GM12865 (cell line): ENCODE measurements at regions not wholly inside any gene's neighbourhood (a gene's known extent, or its start where the extent isn't known, plus 50 kb on each side); places are given as distances from the start of the nearest gene placed in this dataset.

Source experiments
- DNase-seq: peaks from one replicate; pipeline ENCODE4 v3.0.0; 2010; ENCODE audit warnings: low read depth
- H3K4me3 ChIP-seq: 2 replicates; pipeline ENCODE4 v1.5.1; 2011; ENCODE audit warnings: mild to moderate bottlenecking, low read depth, low read length, control low read depth
- TF ChIP-seq, protein P1 (sequence below): IDR thresholded peaks from 2 replicates; pipeline ENCODE4 v1.5.1; 2011; ENCODE audit warnings: low read length, control low read depth, low read depth, inconsistent platforms; ENCODE audit not compliant: insufficient read depth; ENCODE audit errors: missing control alignments

DNA sequence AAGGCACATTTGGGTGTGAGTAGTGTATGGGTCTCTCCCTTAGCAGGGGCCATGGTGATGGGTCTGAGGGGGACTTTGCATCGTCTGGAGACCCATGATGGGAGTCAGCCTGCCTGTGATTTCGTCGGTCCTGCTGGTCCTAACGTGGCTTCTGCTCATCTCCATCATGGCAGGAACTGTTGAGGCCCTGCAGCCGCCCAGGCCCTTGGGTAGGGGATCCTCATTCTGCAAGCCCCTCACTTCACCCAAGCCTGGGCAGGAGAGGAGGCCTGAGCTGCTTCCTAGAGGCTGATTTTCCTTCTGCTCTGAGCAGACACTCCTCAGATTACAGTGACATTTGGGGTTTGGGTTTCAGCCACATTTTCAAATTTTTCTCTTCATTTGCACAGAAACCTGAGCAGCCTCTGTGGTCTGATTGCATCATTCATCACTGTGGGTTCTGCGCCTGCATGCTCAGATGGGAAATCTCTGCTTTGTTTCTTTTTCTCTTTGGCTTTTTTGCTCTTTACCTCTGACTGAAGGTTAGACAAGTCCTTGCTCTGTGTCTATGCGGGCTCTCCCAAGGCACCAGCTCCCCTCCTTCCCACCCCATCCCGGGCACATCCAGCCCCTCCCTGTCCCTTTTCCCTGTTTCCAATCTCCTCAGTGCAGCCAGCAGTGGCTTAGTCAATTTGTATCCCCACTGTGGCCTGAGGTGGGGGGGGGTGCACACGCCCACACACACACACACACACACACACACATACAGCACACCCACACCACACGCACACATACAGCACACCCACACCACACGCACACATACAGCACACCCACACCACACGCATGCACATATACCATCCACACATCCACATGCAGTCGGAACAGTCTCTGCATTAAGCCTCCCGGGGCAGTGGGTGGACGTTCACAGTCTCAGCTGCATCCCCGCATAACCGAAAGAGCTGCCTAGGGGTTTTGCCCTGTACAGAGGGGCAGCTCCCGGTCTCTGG, 305.4 kb upstream of the HS6ST1 start:
- H3K4me3 ChIP-seq = no peak overlapping the region
- DNase-seq = peak; percentile 76
- TF ChIP-seq, protein P1, sequence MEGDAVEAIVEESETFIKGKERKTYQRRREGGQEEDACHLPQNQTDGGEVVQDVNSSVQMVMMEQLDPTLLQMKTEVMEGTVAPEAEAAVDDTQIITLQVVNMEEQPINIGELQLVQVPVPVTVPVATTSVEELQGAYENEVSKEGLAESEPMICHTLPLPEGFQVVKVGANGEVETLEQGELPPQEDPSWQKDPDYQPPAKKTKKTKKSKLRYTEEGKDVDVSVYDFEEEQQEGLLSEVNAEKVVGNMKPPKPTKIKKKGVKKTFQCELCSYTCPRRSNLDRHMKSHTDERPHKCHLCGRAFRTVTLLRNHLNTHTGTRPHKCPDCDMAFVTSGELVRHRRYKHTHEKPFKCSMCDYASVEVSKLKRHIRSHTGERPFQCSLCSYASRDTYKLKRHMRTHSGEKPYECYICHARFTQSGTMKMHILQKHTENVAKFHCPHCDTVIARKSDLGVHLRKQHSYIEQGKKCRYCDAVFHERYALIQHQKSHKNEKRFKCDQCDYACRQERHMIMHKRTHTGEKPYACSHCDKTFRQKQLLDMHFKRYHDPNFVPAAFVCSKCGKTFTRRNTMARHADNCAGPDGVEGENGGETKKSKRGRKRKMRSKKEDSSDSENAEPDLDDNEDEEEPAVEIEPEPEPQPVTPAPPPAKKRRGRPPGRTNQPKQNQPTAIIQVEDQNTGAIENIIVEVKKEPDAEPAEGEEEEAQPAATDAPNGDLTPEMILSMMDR = no peak

DNA sequence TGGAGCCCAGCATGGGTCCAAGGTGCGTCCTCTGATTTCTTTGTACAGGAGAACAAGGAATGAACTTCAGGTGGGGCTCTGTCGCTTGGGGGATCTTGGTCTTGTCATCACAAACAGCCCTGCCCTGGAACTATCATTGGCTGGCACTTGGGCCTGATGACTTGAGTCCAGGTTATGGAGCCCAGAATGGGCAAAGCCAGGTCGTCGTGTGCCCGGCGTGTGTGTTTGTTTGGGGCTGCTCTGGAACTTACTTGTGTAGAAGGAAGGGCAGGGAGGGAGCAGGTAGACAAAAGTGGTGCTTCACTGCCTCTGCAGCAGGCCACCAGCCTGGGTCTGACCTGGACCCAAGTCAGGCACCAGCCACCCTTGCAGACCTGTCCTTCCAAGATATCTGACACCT, 306.3 kb upstream of the HS6ST1 start:
- H3K4me3 ChIP-seq = no peak overlapping the region
- no peak for DNase-seq
- TF ChIP-seq, protein P1 = no peak

DNA sequence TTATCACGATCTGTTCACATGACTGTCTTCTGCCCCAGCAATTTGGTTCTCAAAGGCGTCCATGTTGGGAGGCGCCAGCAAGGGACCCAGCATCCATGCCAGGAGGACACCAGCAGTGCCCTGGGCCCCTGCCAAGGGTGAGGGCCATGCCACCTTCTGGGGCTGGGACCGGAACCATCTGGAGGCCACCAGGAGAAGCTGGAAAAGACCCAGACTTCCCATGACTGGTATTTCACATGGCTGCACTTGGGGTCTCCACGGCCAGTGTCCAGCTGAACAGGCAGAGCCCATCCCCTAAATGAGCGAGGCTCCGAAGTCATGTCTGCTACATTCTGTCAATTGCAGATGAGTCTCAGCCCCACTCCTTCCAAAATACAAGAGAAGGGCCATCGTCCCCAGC, 306.8 kb upstream of the HS6ST1 start:
- TF ChIP-seq, protein P1 = no peak
- no peak overlapping the region for H3K4me3 ChIP-seq
- DNase-seq = no peak

DNA sequence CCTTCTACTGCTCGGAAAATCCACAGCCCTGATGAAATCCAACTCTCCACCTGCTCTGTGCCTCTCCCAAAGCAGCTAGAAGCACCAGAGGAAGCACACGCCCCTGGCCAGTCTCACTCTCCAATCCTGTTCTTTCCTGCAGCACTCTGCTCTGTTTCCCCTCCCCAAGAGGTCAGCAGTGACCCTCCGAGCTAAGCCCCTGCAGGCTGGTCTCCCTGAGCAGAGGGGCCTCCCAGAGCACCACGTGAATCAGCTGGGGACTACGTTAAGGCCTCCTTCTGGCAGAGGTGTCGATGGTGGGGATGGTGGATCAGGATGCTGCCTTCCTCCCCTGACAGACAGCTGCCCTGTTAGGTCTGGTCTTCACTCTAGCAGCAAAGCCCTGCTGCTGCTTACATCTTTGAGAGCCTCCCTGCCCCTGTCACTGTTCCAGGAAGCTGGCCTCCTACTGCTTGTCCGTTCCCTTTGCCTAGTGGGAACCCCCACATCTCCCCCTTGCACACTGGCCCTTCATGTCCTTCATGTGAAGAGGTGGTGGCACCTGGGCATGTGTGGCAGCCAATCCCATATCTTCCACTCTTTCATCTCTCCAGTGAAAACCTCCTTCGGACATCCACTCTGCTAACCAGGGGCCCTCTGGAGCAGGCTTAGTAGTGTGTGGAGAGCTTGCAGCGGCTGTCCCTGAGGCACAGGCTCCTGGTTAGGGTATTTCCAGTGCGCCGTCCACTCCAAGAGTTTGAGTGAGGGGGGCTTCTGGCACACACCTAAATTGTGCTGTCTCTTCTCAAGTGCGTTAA, 307.5 kb upstream of the HS6ST1 start:
- TF ChIP-seq, protein P1 = no peak
- DNase-seq = no peak
- no peak overlapping the region for H3K4me3 ChIP-seq

DNA sequence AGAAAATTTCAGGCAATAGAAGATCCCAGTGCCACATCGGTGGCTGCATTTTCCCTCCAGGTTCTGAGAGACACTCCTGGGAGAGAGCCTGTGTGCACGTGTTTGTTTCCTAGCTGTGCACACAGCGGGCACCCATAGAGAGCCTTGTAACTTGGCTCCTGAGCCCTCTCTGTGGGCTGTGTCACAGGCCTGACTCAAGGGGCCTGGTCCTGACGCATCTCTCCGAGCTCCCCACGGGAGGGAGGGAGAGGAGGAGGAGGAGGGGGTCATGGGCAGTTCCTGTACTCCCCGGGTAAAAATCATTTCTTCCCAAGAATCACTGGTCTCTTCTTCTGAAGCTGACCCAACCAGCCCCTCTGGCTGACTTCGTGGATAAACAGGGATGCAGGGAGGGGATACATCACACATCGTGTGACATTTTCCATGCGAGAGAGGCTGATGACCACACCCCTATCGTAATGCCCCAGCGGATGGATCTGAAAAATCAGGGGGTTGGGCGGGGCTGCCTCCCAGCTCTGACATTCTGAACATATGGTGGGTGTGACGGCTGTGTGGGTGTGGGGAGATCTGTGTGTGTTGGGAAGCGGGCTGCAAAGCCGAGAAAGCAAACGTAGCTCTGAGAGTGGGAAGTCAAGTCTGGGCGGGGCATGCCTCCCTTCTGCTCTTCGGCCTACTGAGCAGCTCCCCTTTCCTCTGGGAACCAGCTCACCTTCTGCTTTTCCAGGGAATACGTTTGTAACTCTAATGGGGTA, 308.3 kb upstream of the HS6ST1 start:
- H3K4me3 ChIP-seq = no peak overlapping the region
- no peak for DNase-seq
- TF ChIP-seq, protein P1 = no peak

DNA sequence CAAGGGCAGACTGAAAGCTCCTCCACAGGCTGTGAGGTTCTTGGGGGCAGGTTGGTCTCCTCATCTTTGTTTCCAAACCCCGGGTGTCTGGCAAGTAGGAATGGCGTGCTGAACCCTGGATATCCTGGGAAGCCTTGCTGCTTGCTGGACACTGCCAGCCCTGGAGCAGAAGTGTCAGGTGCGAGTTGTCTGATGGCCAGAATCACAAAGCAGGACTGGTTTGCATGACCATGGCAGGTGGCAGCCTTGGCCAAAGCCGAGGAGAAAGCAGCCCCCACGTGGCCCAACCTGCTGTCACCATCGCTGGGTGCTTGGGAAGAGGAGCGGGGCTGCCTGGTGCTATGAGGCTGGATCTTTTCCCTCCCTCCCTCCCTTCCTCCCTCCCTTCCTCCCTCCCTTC, 309.5 kb upstream of the HS6ST1 start:
- TF ChIP-seq, protein P1 = no peak
- H3K4me3 ChIP-seq = no peak overlapping the region
- DNase-seq = no peak
